ENCODE measurements at regions not wholly inside any gene's neighbourhood (a gene's known extent, or its start where the extent isn't known, plus 50 kb on each side); places are given as distances from the start of the nearest gene placed in this dataset.

- POLR2A ChIA-PET: no interaction called here
- Histone ChIP-seq H3K9me3 (ENCODE audit: control insufficient read depth, insufficient read depth, low read length) (no peaks in the 10 kb centered on the region), H3K4me3 (ENCODE audit: low read depth, low read length) (no peak overlapping the region), H3K27me3 (ENCODE audit: control insufficient read depth, insufficient read depth, low read length) (no peaks in the 10 kb centered on the region), H3K27ac (ENCODE audit: low read depth, low read length) (no peak overlapping the region)
- TF ChIP-seq, protein P1, sequence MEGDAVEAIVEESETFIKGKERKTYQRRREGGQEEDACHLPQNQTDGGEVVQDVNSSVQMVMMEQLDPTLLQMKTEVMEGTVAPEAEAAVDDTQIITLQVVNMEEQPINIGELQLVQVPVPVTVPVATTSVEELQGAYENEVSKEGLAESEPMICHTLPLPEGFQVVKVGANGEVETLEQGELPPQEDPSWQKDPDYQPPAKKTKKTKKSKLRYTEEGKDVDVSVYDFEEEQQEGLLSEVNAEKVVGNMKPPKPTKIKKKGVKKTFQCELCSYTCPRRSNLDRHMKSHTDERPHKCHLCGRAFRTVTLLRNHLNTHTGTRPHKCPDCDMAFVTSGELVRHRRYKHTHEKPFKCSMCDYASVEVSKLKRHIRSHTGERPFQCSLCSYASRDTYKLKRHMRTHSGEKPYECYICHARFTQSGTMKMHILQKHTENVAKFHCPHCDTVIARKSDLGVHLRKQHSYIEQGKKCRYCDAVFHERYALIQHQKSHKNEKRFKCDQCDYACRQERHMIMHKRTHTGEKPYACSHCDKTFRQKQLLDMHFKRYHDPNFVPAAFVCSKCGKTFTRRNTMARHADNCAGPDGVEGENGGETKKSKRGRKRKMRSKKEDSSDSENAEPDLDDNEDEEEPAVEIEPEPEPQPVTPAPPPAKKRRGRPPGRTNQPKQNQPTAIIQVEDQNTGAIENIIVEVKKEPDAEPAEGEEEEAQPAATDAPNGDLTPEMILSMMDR (IDR thresholded peaks at IDR 0.05; ENCODE audit: low read depth, low read length): no peak
- DNase-seq (ENCODE audit: low read depth, low spot score): no peak
- CTCF ChIA-PET: no interaction called here
Observed at GRCh38 chr14:28059254-28059653, 707.3 kb upstream of the FOXG1 start.

DNA sequence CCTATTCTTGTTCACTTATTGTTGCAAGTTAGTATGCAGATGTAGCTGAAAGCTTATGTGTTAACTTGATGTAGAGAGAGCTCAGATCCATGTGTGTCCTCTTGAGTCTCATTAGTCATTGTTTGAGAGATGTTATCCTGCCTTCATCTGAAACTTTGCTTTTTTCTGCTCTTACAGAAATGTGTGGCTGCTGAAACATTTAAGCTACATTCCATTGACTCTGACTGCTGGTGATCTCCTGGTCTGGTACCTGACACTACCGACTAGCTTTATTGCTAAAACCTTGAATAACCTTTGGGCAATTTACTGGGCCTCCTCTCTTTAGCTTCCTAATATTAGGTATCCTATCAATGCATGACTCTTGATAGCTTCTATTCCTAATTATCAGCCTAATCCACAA lies 705.6 kb upstream of the FOXG1 start:
- POLR2A ChIA-PET: no interaction called here
- CTCF ChIA-PET: no interaction called here

GRCh38 chr14:28077021-28077420 lies 689.6 kb upstream of the FOXG1 start:
- TF ChIP-seq, protein P1 (IDR thresholded peaks at IDR 0.05; ENCODE audit: low read depth, low read length): no peak
- Histone ChIP-seq H3K4me3 (ENCODE audit: low read depth, low read length) (no peak overlapping the region), H3K27ac (ENCODE audit: low read depth, low read length) (no peak overlapping the region), H3K9me3 (ENCODE audit: control insufficient read depth, insufficient read depth, low read length) (peaks cover 3% of the 10 kb centered on the region; the same call in 1 of the 2 replicates), H3K27me3 (ENCODE audit: control insufficient read depth, insufficient read depth, low read length) (no peaks in the 10 kb centered on the region)
- ChIA-PET CTCF (no interaction called here), POLR2A (no interaction called here)
- no peak for DNase-seq (ENCODE audit: low read depth, low spot score)

More for the DNA sequence above, 705.6 kb upstream of the FOXG1 start:
- Histone ChIP-seq H3K27me3 (ENCODE audit: control insufficient read depth, insufficient read depth, low read length) (no peaks in the 10 kb centered on the region), H3K9me3 (ENCODE audit: control insufficient read depth, insufficient read depth, low read length) (no peaks in the 10 kb centered on the region), H3K4me3 (ENCODE audit: low read depth, low read length) (no peak overlapping the region), H3K27ac (ENCODE audit: low read depth, low read length) (no peak overlapping the region)
- TF ChIP-seq, protein P1 (IDR thresholded peaks at IDR 0.05; ENCODE audit: low read depth, low read length): no peak
- DNase-seq (ENCODE audit: low read depth, low spot score): no peak

DNA sequence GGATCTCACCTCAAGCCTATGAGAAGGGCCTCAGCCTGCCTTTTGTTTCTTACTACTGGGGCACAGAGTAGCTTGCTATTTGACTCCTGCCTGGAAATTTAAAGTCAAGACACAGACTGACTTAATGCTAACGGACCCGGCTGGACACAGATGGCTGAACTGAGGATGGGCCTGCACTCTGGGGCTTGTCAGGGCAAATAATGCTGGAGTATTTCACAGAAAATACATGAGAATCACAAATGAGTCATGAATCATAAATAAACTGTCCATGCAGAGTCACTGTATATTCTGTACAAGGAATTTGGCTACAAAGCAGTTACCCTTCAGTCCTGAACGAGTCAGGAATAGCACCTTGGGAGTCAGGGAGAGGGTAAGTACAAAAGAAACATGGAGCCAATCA lies 683.2 kb upstream of the FOXG1 start:
- TF ChIP-seq, protein P1 (IDR thresholded peaks at IDR 0.05; ENCODE audit: low read depth, low read length): no peak
- no peak for DNase-seq (ENCODE audit: low read depth, low spot score)
- ChIA-PET CTCF (no interaction called here), POLR2A (no interaction called here)
- Histone ChIP-seq H3K4me3 (ENCODE audit: low read depth, low read length) (no peak overlapping the region), H3K27me3 (ENCODE audit: control insufficient read depth, insufficient read depth, low read length) (no peaks in the 10 kb centered on the region), H3K27ac (ENCODE audit: low read depth, low read length) (no peak overlapping the region), H3K9me3 (ENCODE audit: control insufficient read depth, insufficient read depth, low read length) (peaks cover 5% of the 10 kb centered on the region; the same call in 1 of the 2 replicates)

GRCh38 chr14:28088125-28088524 lies 678.5 kb upstream of the FOXG1 start:
- no peak for DNase-seq (ENCODE audit: low read depth, low spot score)
- TF ChIP-seq, protein P1 (IDR thresholded peaks at IDR 0.05; ENCODE audit: low read depth, low read length): no peak
- peaks cover 5% of the 10 kb centered on the region; the same call in 1 of the 2 replicates for H3K9me3 ChIP-seq (ENCODE audit: control insufficient read depth, insufficient read depth, low read length)
- ChIA-PET CTCF (no interaction called here), POLR2A (no interaction called here)
- H3K27me3 ChIP-seq (ENCODE audit: control insufficient read depth, insufficient read depth, low read length): no peaks in the 10 kb centered on the region
- H3K4me3 ChIP-seq (ENCODE audit: low read depth, low read length): no peak overlapping the region
- no peak overlapping the region for H3K27ac ChIP-seq (ENCODE audit: low read depth, low read length)
